Upper lobe of left lung (tissue), 4 donors: ENCODE measurements at regions not wholly inside any gene's neighbourhood (a gene's known extent, or its start where the extent isn't known, plus 50 kb on each side); places are given as distances from the start of the nearest gene placed in this dataset.

Source experiments
- EP300 ChIP-seq, 4 donors: sonication (generic); formaldehyde crosslinking; IDR thresholded peaks; one replicate each; pipeline ENCODE4 v1.5.1; 2017; ENCODE audit warnings: antibody characterized with exemption in 4 of 4, control low read depth in 2 of 4
- POLR2A ChIP-seq, 4 donors: fragments of 450-650 bp; IDR thresholded peaks; one replicate each; pipeline ENCODE4 v1.5.1; 2016 to 2017; ENCODE audit warnings: antibody characterized with exemption in 4 of 4, mild to moderate bottlenecking in 2 of 4
- TF ChIP-seq, protein P1 (sequence below), 6 experiments: fragments of 450-650 bp in 4 of 6; fragments of 200-600 bp in 2 of 6; sonication (generic) in 2 of 6; IDR thresholded peaks; one replicate each; pipeline ENCODE4 v1.5.1; 2016 to 2019; ENCODE audit warnings: antibody characterized with exemption in 6 of 6

DNA sequence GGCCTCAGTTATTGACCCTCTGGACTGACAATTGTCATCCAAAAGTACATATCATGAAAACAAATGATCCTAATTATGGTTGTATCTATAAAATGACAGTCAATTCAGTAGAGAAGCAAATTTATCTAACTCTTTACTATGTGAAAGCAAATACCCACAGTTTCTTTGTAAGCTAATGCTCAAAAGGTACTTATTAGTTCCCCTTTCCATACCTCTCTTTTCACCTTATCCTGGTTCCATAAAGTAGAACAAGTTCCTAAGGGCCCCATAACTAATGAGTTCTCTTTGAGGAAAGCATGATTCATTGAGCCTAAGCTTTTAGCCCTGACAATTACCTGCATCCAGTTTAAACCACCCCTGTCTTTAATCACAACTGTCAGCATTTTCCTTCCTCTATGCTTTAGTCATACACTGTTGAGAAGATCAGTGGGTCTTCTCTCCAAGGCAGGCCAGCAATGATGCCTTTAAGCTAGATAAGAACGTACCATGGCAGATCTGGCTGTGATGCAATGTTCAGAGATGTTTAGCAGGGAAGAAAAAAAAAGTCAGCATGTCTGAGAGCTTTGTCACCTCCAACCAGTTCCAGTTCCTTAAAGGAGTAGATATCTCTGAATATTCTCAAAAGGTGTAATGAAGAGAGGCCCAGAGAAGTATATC lies 179.7 kb upstream of the RASGEF1B start:
- TF ChIP-seq, protein P1, sequence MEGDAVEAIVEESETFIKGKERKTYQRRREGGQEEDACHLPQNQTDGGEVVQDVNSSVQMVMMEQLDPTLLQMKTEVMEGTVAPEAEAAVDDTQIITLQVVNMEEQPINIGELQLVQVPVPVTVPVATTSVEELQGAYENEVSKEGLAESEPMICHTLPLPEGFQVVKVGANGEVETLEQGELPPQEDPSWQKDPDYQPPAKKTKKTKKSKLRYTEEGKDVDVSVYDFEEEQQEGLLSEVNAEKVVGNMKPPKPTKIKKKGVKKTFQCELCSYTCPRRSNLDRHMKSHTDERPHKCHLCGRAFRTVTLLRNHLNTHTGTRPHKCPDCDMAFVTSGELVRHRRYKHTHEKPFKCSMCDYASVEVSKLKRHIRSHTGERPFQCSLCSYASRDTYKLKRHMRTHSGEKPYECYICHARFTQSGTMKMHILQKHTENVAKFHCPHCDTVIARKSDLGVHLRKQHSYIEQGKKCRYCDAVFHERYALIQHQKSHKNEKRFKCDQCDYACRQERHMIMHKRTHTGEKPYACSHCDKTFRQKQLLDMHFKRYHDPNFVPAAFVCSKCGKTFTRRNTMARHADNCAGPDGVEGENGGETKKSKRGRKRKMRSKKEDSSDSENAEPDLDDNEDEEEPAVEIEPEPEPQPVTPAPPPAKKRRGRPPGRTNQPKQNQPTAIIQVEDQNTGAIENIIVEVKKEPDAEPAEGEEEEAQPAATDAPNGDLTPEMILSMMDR (IDR thresholded peaks at IDR 0.05) = no peak
- TF ChIP-seq POLR2A (IDR thresholded peaks at IDR 0.05) (no peak), EP300 (IDR thresholded peaks at IDR 0.05) (no peak)
